C4-2B (cell line): ENCODE measurements at regions not wholly inside any gene's neighbourhood (a gene's known extent, or its start where the extent isn't known, plus 50 kb on each side); places are given as distances from the start of the nearest gene placed in this dataset.

Experiments
- ZFX ChIP-seq: fragments of 450-650 bp; IDR thresholded peaks from 2 replicates; pipeline ENCODE4 v1.6.1; 2017
- TF ChIP-seq, protein P1 (sequence below): fragments of 450-650 bp; conservative IDR thresholded peaks from 2 replicates; pipeline ENCODE4 v1.5.1; 2017; ENCODE audit warnings: mild to moderate bottlenecking

DNA sequence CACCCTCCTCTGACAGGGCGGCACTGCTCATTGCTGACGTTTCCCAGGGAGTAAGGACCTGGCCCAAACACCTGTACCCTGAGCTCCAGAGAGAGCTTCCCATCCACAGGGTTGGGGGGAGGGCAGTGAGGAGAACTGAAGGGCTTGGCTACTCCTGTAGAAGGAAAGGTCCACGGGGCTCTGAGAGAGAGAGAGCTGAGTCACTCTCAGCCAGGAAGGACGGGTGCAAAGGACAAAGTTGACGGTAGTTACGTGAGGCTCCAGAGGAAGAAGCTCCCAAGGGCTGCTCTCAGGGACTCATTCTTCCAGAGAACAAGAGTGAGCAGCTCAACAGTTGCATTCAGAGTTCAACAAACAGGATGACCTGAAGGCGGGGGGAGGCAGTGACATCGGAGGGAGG, 852.5 kb downstream of the GALR1 start:
- TF ChIP-seq, protein P1, sequence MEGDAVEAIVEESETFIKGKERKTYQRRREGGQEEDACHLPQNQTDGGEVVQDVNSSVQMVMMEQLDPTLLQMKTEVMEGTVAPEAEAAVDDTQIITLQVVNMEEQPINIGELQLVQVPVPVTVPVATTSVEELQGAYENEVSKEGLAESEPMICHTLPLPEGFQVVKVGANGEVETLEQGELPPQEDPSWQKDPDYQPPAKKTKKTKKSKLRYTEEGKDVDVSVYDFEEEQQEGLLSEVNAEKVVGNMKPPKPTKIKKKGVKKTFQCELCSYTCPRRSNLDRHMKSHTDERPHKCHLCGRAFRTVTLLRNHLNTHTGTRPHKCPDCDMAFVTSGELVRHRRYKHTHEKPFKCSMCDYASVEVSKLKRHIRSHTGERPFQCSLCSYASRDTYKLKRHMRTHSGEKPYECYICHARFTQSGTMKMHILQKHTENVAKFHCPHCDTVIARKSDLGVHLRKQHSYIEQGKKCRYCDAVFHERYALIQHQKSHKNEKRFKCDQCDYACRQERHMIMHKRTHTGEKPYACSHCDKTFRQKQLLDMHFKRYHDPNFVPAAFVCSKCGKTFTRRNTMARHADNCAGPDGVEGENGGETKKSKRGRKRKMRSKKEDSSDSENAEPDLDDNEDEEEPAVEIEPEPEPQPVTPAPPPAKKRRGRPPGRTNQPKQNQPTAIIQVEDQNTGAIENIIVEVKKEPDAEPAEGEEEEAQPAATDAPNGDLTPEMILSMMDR, result no peak
- TF ChIP-seq ZFX, result no peak
